Right cardiac atrium (tissue), 5 donors: ENCODE measurements at regions not wholly inside any gene's neighbourhood (a gene's known extent, or its start where the extent isn't known, plus 50 kb on each side); places are given as distances from the start of the nearest gene placed in this dataset.
"Not testable (repeated sequence)": the region's sequence is repeated elsewhere in the genome, so short reads cannot be mapped to it uniquely, and the experiment has no call there.

ENCODE experiments used
- ATAC-seq, 2 donors: fragments of 200-7000 bp; cut with Tn5 transposase; one replicate each; pipeline versions ENCODE4 v1.8.0 to v1.9.1; 2020; ENCODE audit warnings: moderate library complexity in 2 of 2, mild to moderate bottlenecking in 1 of 2
- DNase-seq, 3 donors: peaks; one replicate each; pipeline ENCODE4 v3.0.0-alpha.2; 2020
- H3K27ac ChIP-seq: one replicate; pipeline ENCODE4 v1.5.1; 2013; ENCODE audit warnings: mild to moderate bottlenecking, low read length, control low read depth, moderate library complexity
- H3K27me3 ChIP-seq: one replicate; pipeline ENCODE4 v1.6.1; 2013; ENCODE audit not compliant: control insufficient read depth, insufficient read depth
- H3K4me1 ChIP-seq: one replicate; pipeline ENCODE4 v1.6.1; 2013; ENCODE audit warnings: low read length; ENCODE audit not compliant: control insufficient read depth, insufficient read depth
- H3K4me3 ChIP-seq: one replicate; pipeline ENCODE4 v1.5.1; 2013; ENCODE audit warnings: low read length, control low read depth
- H3K9me3 ChIP-seq: one replicate; pipeline ENCODE4 v1.6.1; 2013; ENCODE audit warnings: low read length; ENCODE audit not compliant: control insufficient read depth
- WGBS: extraction: QIAGEN DNeasy Blood & Tissue Kit; methylation state at CpG from one replicate; pipeline ENCODE4 v1.1.7; 2013; 5-methylcytosine and 5-hydroxymethylcytosine counted together
- intact Hi-C, 4 donors: fragments of 100-400 bp; cut with DNase I; formaldehyde crosslinking; loops; one replicate each; pipeline versions ENCODE4 v1.11.0 to v1.14.0; 2022 to 2023
- donor health status: healthy with polysubstance abuse.
- donor health status: DM: no; HTN: yes; CAD: no.
- donor health status: DM: no; HTN: no; CAD: no.
- donor health status: DM: no; HTN: yes; CAD: no; lungs with severe emphysema.
- donor health status: DM: yes; HTN: yes; CAD: no.

DNA sequence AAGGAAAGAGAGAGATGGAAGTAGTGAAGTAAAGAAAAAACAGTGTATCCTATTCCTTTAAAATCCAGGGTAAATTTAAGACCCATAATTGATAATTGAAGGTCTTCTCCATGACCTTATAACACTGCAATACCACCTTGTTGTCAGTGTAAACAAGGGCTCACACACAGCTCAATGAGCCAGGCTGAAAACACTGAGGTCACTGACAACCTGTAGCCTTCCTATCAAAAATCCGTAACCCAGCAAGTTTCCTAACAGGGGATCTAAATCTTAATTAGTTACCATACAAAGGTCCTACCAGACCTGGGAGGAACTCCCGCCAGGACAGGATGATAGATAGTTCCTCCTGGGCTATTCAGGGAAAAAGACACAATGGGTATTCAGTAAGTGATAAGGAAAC, 1677.1 kb downstream of the OLFM4 start:
- Histone ChIP-seq H3K27ac (no peak overlapping the region), H3K4me1 (no peaks in the 10 kb centered on the region), H3K9me3 (no peaks in the 10 kb centered on the region), H3K27me3 (no peaks in the 10 kb centered on the region), H3K4me3 (no peak overlapping the region)
- DNase-seq (no peak), ATAC-seq (no peak)
- 44% methylated on average over 2 of the region's 2 CpGs for WGBS
- intact Hi-C loops: no loop called here

DNA sequence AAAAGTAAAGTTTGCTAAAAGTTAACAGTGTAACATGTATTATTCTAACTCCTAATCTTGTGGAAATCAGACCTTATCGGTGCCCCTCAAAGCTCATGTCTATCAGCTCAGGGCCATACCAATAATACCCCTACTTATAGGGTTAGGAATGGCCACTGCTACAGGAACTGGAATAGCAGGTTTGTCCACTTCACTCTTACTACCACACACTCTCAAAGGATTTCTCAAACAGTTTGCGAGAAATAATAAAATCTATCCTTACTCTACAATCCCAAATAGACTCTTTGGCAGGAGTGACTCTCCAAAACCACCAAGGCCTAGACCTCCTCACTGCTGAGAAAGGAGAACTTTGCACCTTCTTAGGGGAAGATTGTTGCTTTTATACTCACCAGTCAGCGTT, 1677.7 kb downstream of the OLFM4 start:
- 88% methylated on average over 3 of the region's 3 CpGs for WGBS
- no peak overlapping the region for H3K27ac ChIP-seq
- H3K27me3 ChIP-seq: no peaks in the 10 kb centered on the region
- H3K9me3 ChIP-seq: no peaks in the 10 kb centered on the region
- ATAC-seq (no peak), DNase-seq (no peak)
- intact Hi-C loops: no loop called here
- no peaks in the 10 kb centered on the region for H3K4me1 ChIP-seq
- H3K4me3 ChIP-seq: no peak overlapping the region

DNA sequence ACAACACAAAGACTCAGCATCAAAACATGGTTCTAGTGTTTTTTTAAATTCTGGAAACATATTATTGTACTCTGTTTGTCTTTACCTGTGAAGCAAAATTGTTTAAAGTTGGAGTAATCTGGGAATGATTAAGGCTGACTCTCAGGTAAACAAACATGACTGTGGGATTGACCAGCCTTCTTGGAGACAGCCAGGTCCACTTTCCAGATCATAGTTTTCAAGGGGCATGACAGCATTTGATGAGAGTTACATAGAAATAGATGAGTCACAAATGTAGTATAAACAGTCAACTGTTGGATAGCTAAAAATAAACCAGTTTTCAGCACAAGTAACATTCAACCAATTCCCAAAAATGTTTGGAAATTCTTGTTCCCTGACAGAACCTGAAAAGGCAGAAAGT, 1680.9 kb downstream of the OLFM4 start:
- Histone ChIP-seq H3K27ac (no peak overlapping the region), H3K4me1 (no peaks in the 10 kb centered on the region), H3K27me3 (no peaks in the 10 kb centered on the region), H3K9me3 (no peaks in the 10 kb centered on the region), H3K4me3 (no peak overlapping the region)
- intact Hi-C loops: no loop called here
- DNase-seq (no peak), ATAC-seq (no peak)

DNA sequence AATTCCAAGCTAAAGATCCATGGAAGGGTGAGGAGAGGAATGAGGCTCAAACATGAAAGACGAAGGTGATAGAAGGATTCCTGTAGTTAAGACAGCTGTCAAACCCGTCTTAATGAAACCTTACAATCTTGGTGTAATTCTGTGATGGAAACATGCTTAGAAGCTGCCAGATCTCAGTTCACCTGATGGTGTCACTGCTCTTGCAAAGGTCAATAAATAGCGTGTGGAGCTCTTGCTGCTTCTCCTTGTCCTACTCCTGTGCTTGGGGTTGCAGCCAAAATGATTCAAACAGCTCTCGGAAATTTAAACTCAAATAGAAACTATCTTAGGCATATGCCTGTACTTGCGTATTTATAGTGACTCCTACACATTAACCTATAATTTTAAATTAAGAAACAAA, 1705.0 kb downstream of the OLFM4 start:
- ATAC-seq: no peak
- Histone ChIP-seq H3K27me3 (no peaks in the 10 kb centered on the region), H3K27ac (no peak overlapping the region), H3K9me3 (no peaks in the 10 kb centered on the region), H3K4me1 (no peaks in the 10 kb centered on the region), H3K4me3 (no peak overlapping the region)
- 50% methylated on average over 5 of the region's 5 CpGs for WGBS
- DNase-seq: no peak
- intact Hi-C loops: no loop called here

GRCh38 chr13:54737211-54737610, 1708.6 kb downstream of the OLFM4 start:
- intact Hi-C loops: not testable (repeated sequence)
- DNase-seq: peak in 1 of 3 donors; percentile 19
- WGBS: 95% methylated on average over 21 of the region's 21 CpGs

DNA sequence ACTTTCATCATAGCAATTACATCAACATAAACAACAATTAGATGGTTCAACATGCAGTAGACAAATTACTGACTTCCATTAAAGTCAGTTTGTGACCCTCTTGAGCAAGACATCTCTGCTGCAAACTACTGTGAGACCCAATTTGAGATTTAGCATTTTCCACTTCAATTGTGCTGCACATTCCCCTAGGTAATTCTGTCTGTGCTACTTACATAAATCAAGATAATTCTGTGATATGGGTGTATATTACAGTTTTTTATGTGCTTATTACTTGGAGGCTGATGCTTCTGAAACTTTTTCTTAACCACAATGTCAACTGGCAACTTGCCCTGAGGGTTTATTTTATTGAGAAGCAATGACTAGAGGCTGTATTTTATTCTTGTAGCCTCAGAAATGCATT, 1714.4 kb downstream of the OLFM4 start:
- Histone ChIP-seq H3K9me3 (no peaks in the 10 kb centered on the region), H3K4me1 (no peaks in the 10 kb centered on the region), H3K27ac (no peak overlapping the region), H3K4me3 (no peak overlapping the region), H3K27me3 (no peaks in the 10 kb centered on the region)
- no peak for ATAC-seq
- no peak for DNase-seq
- intact Hi-C loops: no loop called here

More at GRCh38 chr13:54737211-54737610, 1708.6 kb downstream of the OLFM4 start:
- not testable (repeated sequence) for H3K4me1 ChIP-seq, ATAC-seq, H3K4me3 ChIP-seq, H3K27ac ChIP-seq, H3K27me3 ChIP-seq, H3K9me3 ChIP-seq

DNA sequence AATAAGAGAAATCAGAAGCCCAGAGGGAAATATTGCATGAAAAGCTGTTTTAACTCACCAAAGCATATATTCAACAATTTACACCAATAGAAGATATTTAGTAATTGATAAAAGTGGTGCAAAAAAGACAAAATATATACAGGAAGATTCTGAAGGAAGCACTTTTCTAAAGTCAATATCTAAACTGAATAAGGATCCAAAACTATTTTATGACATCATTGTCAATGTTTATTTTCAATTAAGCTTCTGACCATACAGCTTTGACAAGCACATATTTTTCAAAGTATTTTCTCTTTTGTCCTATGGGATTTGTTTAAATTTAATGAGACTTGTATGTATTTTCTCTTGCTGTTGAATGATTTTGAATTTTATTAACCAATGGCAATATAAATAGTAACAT, 1716.1 kb downstream of the OLFM4 start:
- Histone ChIP-seq H3K4me1 (no peaks in the 10 kb centered on the region), H3K4me3 (no peak overlapping the region), H3K9me3 (no peaks in the 10 kb centered on the region), H3K27me3 (no peaks in the 10 kb centered on the region), H3K27ac (no peak overlapping the region)
- no peak for ATAC-seq
- DNase-seq: no peak
- intact Hi-C loops: no loop called here

GRCh38 chr13:54750521-54750920, 1721.9 kb downstream of the OLFM4 start:
- H3K9me3 ChIP-seq: no peaks in the 10 kb centered on the region
- H3K4me3 ChIP-seq: no peak overlapping the region
- no peaks in the 10 kb centered on the region for H3K27me3 ChIP-seq
- WGBS: 52% methylated on average over 3 of the region's 3 CpGs
- no peaks in the 10 kb centered on the region for H3K4me1 ChIP-seq
- ATAC-seq (no peak), DNase-seq (peak in 1 of 3 donors; percentile 10)
- no peak overlapping the region for H3K27ac ChIP-seq
- intact Hi-C loops: no loop called here

- intact Hi-C loops: no loop called here
- no peaks in the 10 kb centered on the region for H3K9me3 ChIP-seq
- no peak overlapping the region for H3K4me3 ChIP-seq
- ATAC-seq: no peak
- H3K27ac ChIP-seq: no peak overlapping the region
- no peak for DNase-seq
- H3K4me1 ChIP-seq: no peaks in the 10 kb centered on the region
- no peaks in the 10 kb centered on the region for H3K27me3 ChIP-seq
Measured at GRCh38 chr13:54758795-54759194, 1730.2 kb downstream of the OLFM4 start.

DNA sequence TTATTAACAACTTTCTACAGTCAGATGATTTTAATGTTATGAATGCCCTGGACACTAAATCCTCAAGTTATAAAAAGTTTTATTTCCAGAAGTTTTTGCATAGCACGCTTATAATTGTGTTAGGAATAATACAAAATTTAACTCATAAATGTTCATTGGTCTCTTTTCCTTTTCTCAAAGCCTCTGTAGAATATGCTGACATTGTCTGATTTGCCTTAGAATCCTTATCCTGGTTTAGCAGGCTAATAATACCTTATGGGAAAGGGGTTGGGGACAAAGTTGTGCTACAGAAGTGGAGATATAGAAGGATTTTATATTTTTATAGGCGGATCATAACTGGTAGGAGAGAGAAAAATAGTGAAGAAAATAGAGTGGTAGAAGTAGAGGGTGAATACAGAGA, 1739.6 kb downstream of the OLFM4 start:
- 79% methylated on average over 2 of the region's 2 CpGs for WGBS
- H3K4me3 ChIP-seq: no peak overlapping the region
- no peak overlapping the region for H3K27ac ChIP-seq
- no peak for DNase-seq
- H3K9me3 ChIP-seq: no peaks in the 10 kb centered on the region
- ATAC-seq: no peak
- no peaks in the 10 kb centered on the region for H3K27me3 ChIP-seq
- intact Hi-C loops: no loop called here
- no peaks in the 10 kb centered on the region for H3K4me1 ChIP-seq

- no peaks in the 10 kb centered on the region for H3K9me3 ChIP-seq
- H3K4me1 ChIP-seq: no peaks in the 10 kb centered on the region
- DNase-seq (peak in 1 of 3 donors; percentile 24), ATAC-seq (no peak)
- H3K4me3 ChIP-seq: no peak overlapping the region
- 81% methylated on average over 13 of the region's 13 CpGs for WGBS
- no peak overlapping the region for H3K27ac ChIP-seq
- intact Hi-C loops: no loop called here
- no peaks in the 10 kb centered on the region for H3K27me3 ChIP-seq
Measured at GRCh38 chr13:54775501-54776191, 1747.0 kb downstream of the OLFM4 start.

GRCh38 chr13:54787754-54788153, 1759.1 kb downstream of the OLFM4 start:
- no peaks in the 10 kb centered on the region for H3K4me1 ChIP-seq
- H3K4me3 ChIP-seq: no peak overlapping the region
- intact Hi-C loops: no loop called here
- no peaks in the 10 kb centered on the region for H3K9me3 ChIP-seq
- no peak overlapping the region for H3K27ac ChIP-seq
- ATAC-seq (no peak), DNase-seq (peak in 1 of 3 donors; percentile 11)
- WGBS: 88% methylated on average over 12 of the region's 12 CpGs
- no peaks in the 10 kb centered on the region for H3K27me3 ChIP-seq
